Activated T-cell treated with anti-CD3 and anti-CD28 coated beads, Interleukin-2, amount 50 U/mL, for 48 hours (primary cell): ENCODE measurements at regions not wholly inside any gene's neighbourhood (a gene's known extent, or its start where the extent isn't known, plus 50 kb on each side); places are given as distances from the start of the nearest gene placed in this dataset.
"Not testable (repeated sequence)": the region's sequence is repeated elsewhere in the genome, so short reads cannot be mapped to it uniquely, and the experiment has no call there.

ENCODE experiments used
- DNase-seq, 2 experiments: peaks; one replicate each; pipeline ENCODE4 v3.0.0-alpha.2; 2020

DNA sequence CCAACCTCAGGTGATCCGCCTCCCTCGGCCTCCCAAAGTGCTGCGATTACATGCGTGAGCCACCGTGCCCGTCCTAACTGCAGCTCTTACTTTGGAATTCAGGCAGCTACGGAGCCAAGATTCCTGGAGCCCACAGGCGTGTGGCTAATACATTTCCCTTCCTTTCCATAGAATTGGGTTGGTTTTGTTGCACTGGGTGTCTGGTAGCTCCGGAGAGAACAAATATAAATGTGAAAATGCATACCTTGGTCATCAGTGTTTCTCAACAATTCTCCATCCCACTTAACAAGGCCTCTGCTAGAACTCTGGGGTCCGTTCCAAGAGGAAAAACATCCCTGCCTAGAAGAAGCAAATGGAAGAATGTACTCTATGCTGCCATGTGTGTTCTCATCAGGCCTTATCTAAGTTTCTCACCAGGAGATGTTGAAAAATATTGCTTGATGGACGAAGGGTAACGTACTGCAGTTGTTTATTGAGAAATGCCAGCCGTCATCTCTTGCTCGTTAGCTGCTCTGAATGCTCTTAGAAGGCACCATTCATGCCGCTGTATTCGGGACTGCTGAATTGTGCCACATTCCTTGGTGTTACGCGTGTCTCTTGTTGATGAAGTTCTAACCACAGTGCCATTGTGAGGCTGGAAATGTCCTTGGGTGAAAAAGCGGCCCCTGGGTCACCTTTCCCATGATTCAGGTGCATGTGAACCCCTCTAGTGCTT, 50.5 kb upstream of the CD99 start:
- DNase-seq: no peak

DNA sequence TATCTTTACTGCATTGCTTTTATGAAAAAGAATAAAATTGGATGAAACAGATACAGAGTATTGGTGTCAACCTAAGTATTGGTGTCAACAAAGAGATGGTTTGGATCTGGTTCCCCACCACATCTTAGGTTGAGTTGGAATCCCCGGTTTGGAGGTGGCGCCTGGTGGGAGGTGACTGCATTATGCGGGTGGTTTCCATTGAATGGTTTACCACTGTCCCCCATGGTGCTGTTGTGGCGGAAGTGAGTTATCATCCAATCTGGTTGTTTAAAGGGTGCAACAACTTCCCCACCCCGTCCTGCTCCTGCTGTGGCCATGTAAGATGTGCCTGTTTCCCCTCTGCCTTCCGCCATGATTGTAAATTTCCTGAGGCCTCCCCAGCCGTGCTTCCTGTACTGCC, 52.8 kb upstream of the CD99 start:
- no peak for DNase-seq

DNA sequence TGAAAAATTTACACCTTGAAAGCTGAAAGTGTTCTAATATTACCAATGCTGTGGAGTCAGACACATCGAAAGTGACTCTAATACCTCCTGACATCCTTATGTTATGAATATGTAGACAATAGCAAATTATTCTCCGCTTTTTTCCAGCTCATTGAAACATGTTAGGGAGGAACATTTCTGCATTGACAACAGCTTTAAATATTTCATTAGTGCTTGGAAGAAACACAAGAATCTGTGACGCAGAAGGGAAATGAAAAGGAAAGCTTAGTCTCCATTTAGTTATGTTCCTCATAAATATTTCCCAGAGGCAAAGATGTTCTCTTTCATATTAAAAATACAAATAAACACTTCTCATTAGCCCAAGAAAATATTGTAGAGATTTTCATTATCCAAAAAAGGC, 55.8 kb upstream of the CD99 start:
- DNase-seq: no peak

DNA sequence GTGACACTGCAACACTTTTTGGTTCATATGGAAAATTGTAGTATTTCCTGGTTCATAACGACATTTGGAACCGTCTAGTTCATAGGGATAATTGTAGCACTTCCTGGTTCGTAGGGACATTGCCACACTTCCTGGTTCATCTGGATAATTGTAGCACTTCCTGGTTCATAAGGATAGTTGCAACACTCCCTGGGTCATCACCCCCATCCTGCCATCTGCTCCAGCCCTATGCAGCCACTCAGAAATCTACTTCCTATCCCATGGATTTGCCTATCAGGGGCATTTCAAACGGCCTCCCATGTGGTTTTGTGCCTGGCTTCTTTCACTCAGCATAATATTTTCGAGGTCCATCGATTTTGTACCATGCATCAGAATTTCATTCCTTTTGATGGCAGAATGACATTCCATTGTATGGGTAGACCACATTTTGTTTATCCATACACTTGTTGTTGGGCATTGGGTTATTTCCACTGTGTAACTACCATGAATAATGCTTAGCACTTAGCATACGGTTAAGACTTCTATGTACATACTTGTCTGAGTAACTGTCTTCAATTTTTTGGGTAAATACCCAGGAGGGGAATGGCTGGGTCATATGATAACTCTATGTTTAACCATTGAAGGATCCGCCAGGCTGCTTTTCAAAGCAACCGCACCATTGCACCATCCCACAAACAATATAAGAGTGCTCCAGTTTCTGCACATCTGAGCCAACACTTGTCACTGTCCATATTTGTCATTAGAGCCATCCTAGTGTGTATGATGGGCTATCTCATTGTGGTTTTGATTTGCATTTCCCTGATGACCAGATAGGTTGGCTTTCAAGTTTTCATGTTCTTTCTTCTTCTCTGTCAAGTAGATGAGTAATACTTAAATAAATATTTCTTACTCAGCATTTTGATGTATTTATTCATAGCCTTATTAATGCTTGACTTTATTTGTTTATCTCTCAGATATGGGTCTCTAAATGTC, 58.3 kb upstream of the CD99 start:
- DNase-seq: no peak

DNA sequence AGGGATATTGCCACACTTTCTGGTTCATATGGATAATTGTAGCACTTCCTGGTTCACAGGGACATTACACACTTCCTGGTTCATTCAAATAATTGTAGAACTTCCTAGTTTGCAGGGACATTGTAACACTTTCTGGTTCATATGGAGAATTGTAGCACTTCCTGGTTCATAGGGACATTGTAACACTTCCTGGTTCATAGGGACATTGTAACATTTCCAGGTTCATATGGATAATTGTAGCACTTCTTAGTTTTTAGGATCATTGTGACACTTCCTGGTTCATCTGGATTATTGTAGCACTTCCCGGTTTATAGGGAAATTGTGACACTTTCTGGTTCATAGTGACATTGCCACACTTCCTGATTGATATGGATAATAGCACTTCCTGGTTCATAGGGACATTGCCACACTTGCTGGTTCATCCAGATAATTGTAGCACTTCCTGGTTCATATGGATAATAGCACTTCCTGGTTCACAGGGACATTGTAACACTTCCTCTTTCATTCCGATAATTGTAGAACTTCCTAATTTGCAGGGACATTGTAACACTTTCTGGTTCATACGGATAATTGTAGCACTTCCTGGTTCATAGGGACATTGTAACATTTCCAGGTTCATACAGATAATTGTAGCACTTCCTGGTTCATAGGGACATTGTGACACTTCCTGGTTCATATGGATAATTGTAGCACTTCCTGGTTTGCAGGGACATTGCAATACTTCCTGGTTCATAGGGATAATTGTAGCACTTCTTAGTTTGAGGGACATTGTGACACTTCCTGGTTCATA, 59.2 kb upstream of the CD99 start:
- no peak for DNase-seq

DNA sequence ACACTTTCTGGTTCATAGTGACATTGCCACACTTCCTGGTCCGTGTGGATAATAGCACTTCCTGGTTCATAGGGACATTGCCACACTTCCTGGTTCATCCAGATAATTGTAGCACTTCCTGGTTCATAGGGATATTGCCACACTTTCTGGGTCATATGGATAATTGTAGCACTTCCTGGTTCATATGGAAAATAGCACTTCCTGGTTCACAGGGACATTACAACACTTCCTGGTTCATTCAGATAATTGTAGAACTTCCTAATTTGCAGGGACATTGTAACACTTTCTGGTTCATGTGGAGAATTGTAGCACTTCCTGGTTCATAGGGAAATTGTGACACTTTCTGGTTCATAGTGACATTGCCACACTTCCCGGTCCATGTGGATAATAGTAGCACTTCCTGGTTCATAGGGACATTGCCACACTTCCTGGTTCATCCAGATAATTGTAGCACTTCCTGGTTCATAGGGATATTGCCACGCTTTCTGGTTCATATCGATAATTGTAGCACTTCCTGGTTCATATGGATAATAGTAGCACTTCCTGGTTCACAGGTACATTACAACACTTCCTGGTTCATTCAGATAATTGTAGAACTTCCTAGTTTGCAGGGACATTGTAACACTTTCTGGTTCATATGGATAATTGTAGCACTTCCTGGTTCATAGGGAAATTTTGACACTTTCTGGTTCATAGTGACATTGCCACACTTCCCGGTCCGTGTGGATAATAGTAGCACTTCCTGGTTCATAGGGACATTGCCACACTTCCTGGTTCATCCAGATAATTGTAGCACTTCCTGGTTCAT, 60.0 kb upstream of the CD99 start:
- DNase-seq: not testable (repeated sequence)

DNA sequence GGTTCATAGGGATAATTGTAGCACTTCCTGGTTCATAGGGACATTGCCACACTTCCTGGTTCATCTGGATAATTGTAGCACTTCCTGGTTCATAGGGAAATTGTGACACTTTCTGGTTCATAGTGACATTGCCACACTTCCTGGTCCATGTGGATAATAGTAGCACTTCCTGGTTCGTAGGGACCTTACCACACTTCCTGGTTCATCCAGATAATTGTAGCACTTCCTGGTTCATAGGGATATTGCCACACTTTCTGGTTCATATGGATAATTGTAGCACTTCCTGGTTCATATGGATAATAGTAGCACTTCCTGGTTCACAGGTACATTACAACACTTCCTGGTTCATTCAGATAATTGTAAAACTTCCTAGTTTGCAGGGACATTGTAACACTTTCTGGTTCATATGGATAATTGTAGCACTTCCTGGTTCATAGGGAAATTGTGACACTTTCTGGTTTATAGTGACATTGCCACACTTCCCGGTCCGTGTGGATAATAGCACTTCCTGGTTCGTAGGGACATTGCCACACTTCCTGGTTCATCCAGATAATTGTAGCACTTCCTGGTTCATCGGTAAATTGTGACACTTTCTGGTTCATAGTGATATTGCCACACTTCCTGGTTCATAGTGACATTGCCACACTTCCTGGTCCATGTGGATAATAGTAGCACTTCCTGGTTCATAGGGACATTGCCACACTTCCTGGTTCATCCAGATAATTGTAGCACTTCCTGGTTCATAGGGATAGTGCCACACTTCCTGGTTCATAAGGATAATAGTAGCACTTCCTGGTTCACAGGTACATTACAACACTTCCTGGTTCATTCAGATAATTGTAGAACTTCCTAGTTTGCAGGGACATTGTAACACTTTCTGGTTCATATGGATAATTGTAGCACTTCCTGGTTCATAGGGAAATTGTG, 60.8 kb upstream of the CD99 start:
- not testable (repeated sequence) for DNase-seq

DNA sequence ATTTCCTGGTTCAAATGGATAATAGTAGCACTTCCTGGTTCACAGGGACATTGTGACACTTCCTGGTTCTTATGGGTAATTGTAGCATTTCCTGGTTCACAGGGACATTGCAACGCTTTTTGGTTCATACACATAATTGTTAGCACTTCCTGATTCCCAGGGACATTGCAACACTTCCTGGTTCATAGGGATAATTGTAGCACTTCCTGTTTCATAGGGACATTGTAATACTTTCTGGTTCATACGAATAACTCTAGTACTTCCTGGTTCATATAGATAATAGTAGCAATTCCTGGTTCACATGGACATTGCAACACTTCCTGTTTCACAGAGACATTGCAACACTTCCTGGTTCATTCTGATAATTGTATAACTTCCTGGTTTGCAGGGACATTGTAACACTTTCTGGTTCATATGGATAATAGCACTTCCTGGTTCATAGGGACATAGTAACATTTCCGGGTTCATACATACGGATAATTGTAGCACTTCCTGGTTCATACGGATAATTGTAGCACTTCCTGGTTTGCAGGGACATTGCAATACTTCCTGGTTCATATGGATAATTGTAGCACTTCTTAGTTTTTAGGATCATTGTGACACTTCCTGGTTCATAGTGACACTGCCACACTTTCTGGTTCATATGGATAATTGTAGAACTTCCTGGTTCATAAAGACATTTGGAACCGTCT, 61.6 kb upstream of the CD99 start:
- no peak for DNase-seq

DNA sequence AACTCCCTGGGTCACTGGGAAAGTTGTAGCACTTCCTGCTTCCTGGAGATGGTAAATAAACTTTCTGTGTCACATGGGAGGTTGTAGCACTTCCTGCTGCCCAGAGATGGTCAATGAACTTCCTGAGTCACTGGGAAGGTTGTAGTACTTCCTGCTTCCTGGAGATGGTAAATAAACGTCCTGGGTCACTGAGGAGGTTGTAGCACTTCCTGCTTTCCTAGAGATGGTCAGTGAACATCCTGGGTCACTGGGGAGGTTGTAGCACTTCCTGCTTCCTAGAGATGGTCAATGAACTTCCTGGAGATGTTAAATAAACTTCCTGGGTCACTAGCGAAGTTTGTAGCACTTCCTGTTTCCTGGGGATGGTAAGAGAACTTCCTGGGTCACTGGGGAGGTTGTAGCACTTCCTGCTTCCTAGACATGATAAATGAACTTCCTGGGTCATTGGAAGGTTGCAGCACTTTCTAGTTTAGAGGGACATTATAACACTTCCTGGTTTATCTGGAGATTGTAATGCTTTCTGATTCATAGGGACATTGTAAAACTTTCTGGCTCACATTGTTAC, 62.3 kb upstream of the CD99 start:
- no peak for DNase-seq

DNA sequence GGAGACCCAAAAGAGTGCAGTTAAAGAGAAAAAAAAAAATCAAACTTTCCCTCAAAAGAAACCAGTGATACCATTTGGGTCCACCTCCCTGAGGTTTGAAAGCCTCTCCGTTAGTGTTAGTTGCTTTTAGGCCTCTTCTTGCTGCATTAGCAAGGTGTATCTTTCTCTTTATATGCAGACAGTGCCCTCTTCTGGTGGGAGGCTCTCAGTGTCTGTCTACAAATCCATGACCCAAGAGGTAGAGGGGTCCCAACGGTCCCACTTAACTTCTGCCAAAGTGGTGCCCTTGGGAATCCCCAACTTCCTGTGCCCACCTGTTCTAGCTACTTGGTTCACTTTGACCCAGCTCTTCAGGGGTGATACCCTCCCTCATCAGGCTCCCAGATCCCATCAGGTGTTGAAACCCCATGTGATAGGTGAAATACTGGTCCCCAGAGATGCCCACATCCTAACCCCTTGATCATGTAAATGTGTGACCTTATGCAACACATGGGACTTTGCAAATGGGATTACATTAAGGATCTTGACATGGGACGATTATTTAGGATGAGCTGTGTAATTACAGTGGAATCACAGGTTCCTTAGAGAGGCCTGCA, 63.7 kb upstream of the CD99 start:
- DNase-seq: peak; percentile 56 to 66

DNA sequence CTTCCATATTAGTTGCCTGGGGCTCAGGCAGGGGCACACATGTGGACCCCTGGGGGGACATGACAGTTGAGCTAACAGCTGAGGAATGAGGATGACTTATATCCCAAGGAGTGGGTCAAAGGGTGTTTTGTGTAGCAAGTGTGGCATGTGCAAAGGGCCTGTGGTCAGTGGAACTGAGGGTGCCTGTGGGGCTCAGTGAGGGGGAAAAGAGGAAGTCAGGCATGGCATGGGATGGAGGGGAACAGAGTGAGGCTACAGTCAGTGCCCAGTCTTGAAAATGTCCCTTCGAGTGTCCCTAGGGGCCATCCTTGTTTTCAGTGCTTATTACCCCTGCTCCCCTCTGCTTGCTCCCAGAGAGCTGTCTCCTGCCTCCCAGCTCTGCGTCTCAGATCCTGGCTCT, 64.3 kb upstream of the CD99 start:
- no peak for DNase-seq

DNA sequence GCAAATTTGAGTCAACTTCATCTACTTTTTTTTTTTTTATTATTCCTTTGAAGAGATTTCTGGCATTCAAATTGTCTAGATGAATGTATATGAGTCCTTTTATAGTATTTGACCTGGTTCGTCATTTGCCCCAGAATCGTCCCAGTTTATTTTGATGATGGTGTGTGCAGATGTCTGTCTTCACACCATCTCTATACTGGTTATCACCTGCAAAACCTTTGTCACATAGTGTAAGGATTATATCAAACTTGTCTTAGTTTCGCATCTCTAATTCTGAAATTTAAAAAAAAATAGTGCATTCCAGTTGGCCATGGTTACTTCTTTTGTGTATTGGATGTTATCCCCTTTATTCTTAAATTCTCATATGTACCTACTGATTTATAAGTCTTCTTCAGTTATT, 70.5 kb upstream of the CD99 start:
- no peak for DNase-seq

DNA sequence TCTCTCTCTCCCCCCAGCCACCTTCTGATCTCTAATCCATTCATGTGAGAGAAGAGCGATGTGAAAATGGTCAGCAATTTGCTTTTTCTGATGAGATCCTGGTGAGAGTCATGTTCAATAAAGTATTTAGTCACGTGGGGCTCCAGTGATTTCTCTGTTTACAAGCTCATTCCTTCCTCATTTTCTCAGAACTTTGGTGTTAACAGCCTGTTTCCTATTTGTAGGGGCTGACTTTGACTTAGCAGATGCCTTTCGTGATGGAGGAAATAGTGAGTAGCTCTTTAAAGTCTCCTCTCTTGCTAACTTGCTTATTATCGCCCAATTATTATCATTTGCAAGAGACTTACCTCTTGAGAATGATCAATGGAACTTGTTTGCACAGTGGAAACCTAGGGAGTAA, 72.6 kb upstream of the CD99 start:
- DNase-seq: no peak

DNA sequence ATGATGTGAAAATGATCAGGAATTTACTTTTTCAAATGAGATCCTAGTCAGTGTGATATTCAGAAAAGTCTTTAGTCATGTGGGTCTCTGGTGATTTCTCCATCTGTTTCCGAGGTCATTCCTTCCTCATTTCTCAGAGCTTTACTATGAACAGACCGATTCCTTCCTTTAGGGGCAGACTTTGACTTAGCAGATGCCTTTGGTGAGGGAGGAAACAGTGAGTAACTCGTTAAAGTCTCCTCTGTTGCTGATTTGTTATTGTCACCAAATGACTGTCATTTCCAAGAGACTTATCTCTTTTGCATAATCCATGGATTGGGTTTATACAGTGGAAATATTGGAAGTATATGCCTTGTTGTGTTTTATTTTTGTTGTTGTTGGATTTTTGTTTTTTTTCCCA, 76.2 kb upstream of the CD99 start:
- no peak for DNase-seq

DNA sequence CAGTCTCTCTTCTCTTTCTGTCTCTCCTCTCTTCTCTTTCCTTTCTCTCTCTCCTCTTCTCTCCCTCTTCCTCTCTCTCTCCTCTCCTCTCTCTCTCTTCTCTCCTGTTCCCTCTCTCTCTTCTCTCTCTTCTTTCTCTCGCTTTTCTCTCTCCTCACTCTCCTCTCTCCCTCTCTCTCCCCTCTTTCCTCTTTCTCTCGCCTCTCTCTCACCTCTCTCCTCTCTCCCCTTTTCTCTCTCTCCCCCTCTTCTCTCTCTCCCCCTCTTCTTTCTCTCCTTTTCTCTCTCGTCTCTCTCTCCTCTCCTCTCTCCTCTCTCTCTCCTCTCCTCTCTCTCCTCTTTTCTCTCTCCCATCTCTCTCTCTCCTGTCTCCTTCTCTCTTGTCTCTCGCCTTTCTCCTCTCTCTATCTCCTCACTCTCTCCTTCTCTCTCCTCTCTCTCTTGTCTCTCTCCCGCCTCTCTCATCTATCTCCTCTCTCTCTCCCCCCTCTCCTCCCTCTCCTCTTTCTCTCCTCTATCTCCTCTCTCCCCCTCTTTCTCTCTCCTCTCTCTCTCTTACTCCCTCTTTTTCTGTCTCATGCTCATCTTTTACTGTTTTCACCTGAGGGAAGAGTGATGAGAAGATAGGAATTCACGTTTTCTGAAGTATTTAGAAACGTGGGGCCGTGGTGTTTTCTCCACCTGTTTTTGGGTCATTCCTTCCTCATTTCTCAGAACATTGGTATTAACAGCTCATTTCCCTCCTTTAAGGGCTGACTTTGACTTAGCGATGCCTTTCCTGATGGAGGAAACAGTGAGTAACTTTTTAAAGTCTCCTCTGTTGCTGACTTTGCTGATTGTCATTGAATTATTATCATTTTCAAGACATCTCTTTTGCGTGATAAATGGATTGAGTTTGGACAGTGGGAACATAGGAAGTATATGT, 80.6 kb upstream of the CD99 start:
- no peak for DNase-seq

DNA sequence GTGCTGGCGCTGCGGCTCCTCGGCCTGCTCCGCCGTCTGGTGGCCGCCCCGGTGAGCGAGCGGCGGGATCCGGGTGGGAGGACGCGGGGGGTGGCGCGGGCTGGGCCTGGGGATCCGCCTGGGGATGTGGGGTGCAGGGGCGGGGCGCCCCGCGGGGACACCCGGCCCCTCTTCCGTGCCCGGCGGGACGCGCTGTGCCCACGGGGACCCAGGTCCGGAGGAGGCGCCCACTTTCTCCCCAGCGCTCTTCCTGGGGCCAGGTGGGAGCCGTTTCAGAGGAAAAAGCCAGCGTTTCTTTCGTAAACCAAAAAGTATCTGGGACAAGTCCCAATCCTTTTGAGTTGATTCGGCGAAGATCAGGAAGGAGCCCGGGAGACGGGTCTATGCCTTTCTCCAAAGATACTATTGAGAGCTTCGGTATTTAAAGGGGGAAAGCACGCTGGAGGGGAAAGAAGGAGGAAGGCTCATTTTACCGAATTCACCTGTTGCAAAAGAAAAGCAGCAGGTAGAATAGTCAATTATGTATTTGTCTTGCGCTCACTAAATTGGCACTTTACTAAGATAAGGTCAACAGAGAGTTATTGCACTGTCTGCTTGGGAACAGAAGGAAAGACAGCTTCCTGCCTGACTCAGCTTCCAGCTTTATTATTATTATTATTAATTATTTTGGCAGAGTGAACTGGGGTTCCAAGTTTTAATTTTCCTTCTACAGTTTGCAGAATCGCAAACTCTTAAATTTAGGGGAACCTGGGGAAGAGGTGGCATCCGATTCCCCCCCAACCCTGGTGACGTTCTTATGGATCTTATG, 81.5 kb upstream of the CD99 start:
- no peak for DNase-seq

DNA sequence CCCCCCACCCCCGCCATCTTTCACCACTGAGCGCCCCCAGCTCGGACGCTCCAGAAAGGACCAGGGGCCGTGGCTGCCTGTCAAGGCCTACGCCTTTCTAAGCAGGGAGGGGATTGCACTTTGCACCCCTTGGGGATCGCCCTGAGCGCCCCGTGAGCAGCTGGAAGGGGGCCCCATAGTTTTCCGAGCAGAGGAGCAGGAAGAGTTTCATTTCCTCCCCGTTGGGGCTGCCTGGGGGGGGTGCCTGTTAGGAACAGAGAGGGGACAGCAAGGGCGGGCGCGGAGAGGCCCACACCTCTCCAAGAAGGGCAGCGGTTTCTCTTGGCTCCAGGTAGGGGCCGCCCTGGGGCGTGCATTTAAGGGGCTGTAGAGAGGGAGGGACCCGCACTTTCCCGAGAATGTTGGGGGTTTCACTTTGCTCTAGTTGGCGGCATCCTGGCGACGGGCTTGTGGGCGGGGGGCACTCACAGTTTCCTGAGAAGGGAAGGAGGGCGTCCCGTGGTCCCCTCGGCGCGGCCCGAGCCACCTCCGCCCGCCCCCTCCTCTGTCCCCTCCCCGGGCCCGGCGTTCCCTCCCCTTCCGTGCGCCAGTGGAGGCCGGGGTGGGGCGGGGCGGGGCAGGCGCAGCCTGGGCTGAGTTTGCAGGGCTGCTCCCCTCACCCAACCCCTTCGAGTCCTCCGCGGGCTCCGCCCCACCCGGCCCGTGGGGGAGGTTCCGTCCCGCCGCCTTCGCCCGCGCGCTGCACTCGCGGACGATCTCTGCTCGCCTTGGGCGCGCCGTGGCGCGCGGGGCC, 82.3 kb upstream of the CD99 start:
- peak; percentile 90 to 92 for DNase-seq
